ENCODE measurements at regions not wholly inside any gene's neighbourhood (a gene's known extent, or its start where the extent isn't known, plus 50 kb on each side); places are given as distances from the start of the nearest gene placed in this dataset.

DNA sequence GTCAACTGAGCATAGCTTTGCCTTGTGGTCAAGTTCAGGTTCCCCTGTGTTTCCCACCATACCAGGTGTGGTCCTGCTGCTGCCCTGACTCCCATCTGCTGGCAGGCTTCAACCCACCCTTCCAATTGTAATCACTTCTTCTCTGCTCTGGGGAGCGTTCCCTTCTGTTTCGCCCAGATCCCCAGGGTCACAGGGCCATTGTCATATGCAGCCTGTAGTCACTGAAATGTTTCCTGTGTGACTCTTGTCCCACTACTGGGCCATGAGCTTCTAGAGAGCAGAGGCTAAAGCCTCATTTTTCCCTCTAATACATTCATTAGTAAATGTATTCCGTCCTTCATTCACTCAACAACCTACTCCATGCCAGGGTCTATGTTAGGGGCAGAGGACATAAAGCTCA lies 75.0 kb upstream of the LAPTM4A start:
- no peaks in the 10 kb centered on the region for H3K4me1 ChIP-seq
- H3K27me3 ChIP-seq, result no peaks in the 10 kb centered on the region
- DNase-seq (ENCODE audit: low spot score in 2 of 2), result no peak
- H3K9me3 ChIP-seq, result no peaks in the 10 kb centered on the region
- H3K4me3 ChIP-seq, result no peak overlapping the region
- TF ChIP-seq POLR2A (IDR thresholded peaks at IDR 0.05), result no peak
- TF ChIP-seq, protein P1, sequence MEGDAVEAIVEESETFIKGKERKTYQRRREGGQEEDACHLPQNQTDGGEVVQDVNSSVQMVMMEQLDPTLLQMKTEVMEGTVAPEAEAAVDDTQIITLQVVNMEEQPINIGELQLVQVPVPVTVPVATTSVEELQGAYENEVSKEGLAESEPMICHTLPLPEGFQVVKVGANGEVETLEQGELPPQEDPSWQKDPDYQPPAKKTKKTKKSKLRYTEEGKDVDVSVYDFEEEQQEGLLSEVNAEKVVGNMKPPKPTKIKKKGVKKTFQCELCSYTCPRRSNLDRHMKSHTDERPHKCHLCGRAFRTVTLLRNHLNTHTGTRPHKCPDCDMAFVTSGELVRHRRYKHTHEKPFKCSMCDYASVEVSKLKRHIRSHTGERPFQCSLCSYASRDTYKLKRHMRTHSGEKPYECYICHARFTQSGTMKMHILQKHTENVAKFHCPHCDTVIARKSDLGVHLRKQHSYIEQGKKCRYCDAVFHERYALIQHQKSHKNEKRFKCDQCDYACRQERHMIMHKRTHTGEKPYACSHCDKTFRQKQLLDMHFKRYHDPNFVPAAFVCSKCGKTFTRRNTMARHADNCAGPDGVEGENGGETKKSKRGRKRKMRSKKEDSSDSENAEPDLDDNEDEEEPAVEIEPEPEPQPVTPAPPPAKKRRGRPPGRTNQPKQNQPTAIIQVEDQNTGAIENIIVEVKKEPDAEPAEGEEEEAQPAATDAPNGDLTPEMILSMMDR (IDR thresholded peaks at IDR 0.05), result no peak
- TF ChIP-seq EP300 (IDR thresholded peaks at IDR 0.05), result no peak
- no peaks in the 10 kb centered on the region for H3K36me3 ChIP-seq
- H3K27ac ChIP-seq, result no peak overlapping the region
- WGBS, 2 donors, result 92 to 94% methylated on average over 3 of the region's 3 CpGs

DNA sequence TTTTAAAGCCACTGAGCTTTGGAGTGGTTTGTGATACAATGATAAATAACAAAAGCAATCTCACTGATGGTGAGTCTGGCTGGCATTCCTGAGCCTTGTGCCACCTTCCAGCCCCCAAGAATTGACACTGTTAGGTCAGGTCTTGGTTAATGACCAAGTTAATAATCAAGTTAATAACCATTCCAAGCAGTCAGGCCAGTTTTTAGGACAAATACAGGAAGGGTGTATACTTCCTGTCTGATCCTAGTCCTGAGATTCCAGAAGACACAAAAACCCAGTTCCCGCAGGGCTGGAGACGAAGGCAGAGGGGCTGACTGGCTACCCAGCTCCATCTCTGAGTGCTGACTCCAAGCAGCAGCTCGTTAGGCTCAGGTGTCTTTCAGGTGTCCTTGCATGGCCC lies 74.6 kb upstream of the LAPTM4A start:
- H3K27me3 ChIP-seq, result no peaks in the 10 kb centered on the region
- H3K4me3 ChIP-seq, result no peak overlapping the region
- no peak for TF ChIP-seq POLR2A (IDR thresholded peaks at IDR 0.05)
- TF ChIP-seq EP300 (IDR thresholded peaks at IDR 0.05), result no peak
- TF ChIP-seq, protein P1 (IDR thresholded peaks at IDR 0.05), result no peak
- 58 to 77% methylated on average over 3 of the region's 3 CpGs for WGBS, 2 donors
- no peak overlapping the region for H3K27ac ChIP-seq
- no peaks in the 10 kb centered on the region for H3K4me1 ChIP-seq
- no peaks in the 10 kb centered on the region for H3K36me3 ChIP-seq
- H3K9me3 ChIP-seq, result no peaks in the 10 kb centered on the region
- no peak for DNase-seq (ENCODE audit: low spot score in 2 of 2)

DNA sequence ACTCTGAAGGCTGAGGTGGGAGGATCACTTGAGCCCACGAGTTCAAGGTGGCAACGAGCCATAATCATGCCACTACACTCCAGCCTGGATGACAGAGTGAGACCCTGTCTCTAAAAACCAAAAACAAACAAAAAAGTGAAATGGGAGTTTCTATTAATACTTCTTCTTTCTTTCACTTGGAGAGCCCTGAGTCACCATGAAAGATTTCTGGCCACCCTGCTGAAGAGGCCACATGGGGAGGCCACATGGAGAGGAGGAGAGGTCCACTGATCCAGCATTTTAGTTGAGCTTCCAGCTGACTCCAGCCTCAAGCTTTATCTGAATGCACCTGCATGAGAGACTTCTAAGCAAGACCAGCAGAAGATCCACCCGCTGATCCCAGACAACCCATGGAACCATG lies 74.2 kb upstream of the LAPTM4A start:
- H3K9me3 ChIP-seq, result no peaks in the 10 kb centered on the region
- TF ChIP-seq, protein P1 (IDR thresholded peaks at IDR 0.05), result no peak
- TF ChIP-seq POLR2A (IDR thresholded peaks at IDR 0.05) (no peak), EP300 (IDR thresholded peaks at IDR 0.05) (no peak)
- H3K4me1 ChIP-seq, result no peaks in the 10 kb centered on the region
- DNase-seq (ENCODE audit: low spot score in 2 of 2), result no peak
- H3K36me3 ChIP-seq, result no peaks in the 10 kb centered on the region
- no peaks in the 10 kb centered on the region for H3K27me3 ChIP-seq
- H3K4me3 ChIP-seq, result no peak overlapping the region
- 86 to 87% methylated on average over 3 of the region's 3 CpGs for WGBS, 2 donors
- H3K27ac ChIP-seq, result no peak overlapping the region

DNA sequence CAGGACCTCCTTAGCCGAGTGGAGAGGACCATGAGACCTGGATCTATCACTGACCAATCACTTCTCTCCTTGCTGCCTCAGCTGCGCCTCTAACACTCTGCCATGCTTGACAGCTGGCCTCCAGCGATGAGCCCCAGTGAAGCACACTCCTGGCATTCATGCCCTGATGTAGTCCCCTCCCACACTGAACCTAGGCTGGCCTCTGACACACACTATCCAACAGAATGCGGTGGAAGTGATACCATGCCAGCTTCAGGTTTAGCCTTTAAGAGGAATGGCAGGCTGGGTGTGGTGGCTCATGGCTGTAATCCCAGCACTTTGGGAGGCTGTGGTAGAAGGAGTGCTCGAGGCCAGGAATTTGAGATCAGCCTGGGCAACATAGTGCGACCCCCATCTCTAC lies 73.7 kb upstream of the LAPTM4A start:
- H3K36me3 ChIP-seq, result no peaks in the 10 kb centered on the region
- no peaks in the 10 kb centered on the region for H3K4me1 ChIP-seq
- H3K9me3 ChIP-seq, result no peaks in the 10 kb centered on the region
- TF ChIP-seq POLR2A (IDR thresholded peaks at IDR 0.05), result no peak
- TF ChIP-seq, protein P1 (IDR thresholded peaks at IDR 0.05), result no peak
- TF ChIP-seq EP300 (IDR thresholded peaks at IDR 0.05), result no peak
- H3K4me3 ChIP-seq, result no peak overlapping the region
- no peak for DNase-seq (ENCODE audit: low spot score in 2 of 2)
- no peak overlapping the region for H3K27ac ChIP-seq
- WGBS, 2 donors, result 85 to 88% methylated on average over 6 of the region's 6 CpGs
- H3K27me3 ChIP-seq, result no peaks in the 10 kb centered on the region

DNA sequence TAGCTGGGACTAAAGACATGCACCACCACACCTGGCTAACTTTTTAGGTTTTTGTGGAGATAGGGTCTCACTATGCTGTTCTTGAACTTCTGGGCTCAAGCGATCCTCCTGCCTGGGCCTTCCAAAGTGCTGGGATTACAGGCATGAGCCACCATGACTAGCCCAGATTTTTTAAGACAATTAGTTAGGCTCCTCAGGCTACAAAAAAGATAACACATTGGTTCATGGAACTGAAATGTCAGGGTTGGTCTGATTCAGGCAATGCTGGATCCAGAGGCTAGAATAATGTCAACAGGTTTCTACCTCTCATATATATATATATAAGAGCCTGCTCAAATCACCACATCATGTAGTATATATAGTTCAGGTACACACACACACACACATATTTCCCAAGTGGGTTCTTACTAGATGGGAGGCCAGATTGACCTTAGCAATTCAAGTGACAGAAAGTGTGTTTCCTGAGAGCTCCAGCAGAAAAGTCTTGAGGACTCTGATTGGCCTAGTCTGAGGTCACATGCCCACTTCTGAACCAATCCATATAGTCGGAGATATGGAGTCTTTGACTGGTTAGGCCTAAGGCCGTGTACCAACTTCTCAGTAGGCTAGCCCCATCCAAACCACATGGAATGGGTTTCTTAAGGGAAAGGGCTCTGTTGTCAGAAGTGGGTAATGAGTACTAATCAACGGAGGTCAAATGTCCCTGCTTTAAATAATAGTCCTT lies 72.6 kb upstream of the LAPTM4A start:
- Histone ChIP-seq H3K27ac (no peak overlapping the region), H3K4me3 (no peak overlapping the region), H3K36me3 (no peaks in the 10 kb centered on the region), H3K4me1 (no peaks in the 10 kb centered on the region), H3K9me3 (no peaks in the 10 kb centered on the region), H3K27me3 (no peaks in the 10 kb centered on the region)
- 91 to 93% methylated on average over 4 of the region's 4 CpGs for WGBS, 2 donors
- TF ChIP-seq POLR2A (IDR thresholded peaks at IDR 0.05) (no peak), EP300 (IDR thresholded peaks at IDR 0.05) (no peak)
- TF ChIP-seq, protein P1 (IDR thresholded peaks at IDR 0.05), result no peak
- DNase-seq (ENCODE audit: low spot score in 2 of 2), result no peak

Measured in tibial nerve (tissue), 4 donors.